ENCODE measurements at regions not wholly inside any gene's neighbourhood (a gene's known extent, or its start where the extent isn't known, plus 50 kb on each side); places are given as distances from the start of the nearest gene placed in this dataset.

DNA sequence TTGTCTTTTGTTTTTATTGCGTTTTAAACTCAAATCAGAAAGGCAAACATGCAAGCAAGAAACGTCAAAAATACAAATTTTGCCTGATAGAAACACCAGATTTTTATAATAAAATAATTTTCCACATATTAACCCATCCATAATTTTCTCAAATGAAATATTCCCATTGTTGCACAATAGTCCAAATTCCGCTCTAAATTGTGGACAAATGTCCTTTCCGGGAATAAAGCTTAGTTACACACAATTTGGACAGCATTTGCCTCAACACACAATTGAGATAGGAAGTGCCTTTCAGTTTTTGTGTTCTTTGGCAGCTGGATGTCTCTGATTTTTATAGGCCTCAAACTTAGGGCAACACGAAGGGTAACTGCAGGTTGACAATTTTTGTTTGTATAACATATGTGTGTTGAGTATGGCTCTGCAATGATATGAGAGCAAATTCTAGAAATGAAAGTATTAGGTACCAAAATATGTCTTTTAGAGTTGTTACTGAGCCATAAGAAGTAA, 105.8 kb downstream of the DIO2 start (continued):
- TF ChIP-seq, protein P1, sequence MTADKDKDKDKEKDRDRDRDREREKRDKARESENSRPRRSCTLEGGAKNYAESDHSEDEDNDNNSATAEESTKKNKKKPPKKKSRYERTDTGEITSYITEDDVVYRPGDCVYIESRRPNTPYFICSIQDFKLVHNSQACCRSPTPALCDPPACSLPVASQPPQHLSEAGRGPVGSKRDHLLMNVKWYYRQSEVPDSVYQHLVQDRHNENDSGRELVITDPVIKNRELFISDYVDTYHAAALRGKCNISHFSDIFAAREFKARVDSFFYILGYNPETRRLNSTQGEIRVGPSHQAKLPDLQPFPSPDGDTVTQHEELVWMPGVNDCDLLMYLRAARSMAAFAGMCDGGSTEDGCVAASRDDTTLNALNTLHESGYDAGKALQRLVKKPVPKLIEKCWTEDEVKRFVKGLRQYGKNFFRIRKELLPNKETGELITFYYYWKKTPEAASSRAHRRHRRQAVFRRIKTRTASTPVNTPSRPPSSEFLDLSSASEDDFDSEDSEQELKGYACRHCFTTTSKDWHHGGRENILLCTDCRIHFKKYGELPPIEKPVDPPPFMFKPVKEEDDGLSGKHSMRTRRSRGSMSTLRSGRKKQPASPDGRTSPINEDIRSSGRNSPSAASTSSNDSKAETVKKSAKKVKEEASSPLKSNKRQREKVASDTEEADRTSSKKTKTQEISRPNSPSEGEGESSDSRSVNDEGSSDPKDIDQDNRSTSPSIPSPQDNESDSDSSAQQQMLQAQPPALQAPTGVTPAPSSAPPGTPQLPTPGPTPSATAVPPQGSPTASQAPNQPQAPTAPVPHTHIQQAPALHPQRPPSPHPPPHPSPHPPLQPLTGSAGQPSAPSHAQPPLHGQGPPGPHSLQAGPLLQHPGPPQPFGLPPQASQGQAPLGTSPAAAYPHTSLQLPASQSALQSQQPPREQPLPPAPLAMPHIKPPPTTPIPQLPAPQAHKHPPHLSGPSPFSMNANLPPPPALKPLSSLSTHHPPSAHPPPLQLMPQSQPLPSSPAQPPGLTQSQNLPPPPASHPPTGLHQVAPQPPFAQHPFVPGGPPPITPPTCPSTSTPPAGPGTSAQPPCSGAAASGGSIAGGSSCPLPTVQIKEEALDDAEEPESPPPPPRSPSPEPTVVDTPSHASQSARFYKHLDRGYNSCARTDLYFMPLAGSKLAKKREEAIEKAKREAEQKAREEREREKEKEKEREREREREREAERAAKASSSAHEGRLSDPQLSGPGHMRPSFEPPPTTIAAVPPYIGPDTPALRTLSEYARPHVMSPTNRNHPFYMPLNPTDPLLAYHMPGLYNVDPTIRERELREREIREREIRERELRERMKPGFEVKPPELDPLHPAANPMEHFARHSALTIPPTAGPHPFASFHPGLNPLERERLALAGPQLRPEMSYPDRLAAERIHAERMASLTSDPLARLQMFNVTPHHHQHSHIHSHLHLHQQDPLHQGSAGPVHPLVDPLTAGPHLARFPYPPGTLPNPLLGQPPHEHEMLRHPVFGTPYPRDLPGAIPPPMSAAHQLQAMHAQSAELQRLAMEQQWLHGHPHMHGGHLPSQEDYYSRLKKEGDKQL (CRISPR knock-in tag; IDR thresholded peaks at IDR 0.05; ENCODE audit: borderline replicate concordance), result no peak
- no peak for TF ChIP-seq ZNF253 (CRISPR knock-in tag; conservative IDR thresholded peaks at IDR 0.05)
- TF ChIP-seq, protein P2, sequence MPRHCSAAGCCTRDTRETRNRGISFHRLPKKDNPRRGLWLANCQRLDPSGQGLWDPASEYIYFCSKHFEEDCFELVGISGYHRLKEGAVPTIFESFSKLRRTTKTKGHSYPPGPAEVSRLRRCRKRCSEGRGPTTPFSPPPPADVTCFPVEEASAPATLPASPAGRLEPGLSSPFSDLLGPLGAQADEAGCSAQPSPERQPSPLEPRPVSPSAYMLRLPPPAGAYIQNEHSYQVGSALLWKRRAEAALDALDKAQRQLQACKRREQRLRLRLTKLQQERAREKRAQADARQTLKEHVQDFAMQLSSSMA (CRISPR knock-in tag; IDR thresholded peaks at IDR 0.05), result no peak
- TF ChIP-seq, protein P3, sequence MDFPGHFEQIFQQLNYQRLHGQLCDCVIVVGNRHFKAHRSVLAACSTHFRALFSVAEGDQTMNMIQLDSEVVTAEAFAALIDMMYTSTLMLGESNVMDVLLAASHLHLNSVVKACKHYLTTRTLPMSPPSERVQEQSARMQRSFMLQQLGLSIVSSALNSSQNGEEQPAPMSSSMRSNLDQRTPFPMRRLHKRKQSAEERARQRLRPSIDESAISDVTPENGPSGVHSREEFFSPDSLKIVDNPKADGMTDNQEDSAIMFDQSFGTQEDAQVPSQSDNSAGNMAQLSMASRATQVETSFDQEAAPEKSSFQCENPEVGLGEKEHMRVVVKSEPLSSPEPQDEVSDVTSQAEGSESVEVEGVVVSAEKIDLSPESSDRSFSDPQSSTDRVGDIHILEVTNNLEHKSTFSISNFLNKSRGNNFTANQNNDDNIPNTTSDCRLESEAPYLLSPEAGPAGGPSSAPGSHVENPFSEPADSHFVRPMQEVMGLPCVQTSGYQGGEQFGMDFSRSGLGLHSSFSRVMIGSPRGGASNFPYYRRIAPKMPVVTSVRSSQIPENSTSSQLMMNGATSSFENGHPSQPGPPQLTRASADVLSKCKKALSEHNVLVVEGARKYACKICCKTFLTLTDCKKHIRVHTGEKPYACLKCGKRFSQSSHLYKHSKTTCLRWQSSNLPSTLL (IDR thresholded peaks at IDR 0.05), result no peak
- no peak for TF ChIP-seq ZNF57 (CRISPR knock-in tag; IDR thresholded peaks at IDR 0.05)
- TF ChIP-seq, protein P4, sequence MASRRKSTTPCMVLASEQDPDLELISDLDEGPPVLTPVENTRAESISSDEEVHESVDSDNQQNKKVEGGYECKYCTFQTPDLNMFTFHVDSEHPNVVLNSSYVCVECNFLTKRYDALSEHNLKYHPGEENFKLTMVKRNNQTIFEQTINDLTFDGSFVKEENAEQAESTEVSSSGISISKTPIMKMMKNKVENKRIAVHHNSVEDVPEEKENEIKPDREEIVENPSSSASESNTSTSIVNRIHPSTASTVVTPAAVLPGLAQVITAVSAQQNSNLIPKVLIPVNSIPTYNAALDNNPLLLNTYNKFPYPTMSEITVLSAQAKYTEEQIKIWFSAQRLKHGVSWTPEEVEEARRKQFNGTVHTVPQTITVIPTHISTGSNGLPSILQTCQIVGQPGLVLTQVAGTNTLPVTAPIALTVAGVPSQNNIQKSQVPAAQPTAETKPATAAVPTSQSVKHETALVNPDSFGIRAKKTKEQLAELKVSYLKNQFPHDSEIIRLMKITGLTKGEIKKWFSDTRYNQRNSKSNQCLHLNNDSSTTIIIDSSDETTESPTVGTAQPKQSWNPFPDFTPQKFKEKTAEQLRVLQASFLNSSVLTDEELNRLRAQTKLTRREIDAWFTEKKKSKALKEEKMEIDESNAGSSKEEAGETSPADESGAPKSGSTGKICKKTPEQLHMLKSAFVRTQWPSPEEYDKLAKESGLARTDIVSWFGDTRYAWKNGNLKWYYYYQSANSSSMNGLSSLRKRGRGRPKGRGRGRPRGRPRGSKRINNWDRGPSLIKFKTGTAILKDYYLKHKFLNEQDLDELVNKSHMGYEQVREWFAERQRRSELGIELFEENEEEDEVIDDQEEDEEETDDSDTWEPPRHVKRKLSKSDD (conservative IDR thresholded peaks at IDR 0.05; ENCODE audit: low read length), result no peak
- TF ChIP-seq POU5F1 (IDR thresholded peaks at IDR 0.05; ENCODE audit: borderline replicate concordance, low read depth, low read length, partially characterized antibody), result no peak
- TF ChIP-seq ZNF699 (CRISPR knock-in tag; IDR thresholded peaks at IDR 0.05; ENCODE audit: insufficient replicate concordance), result no peak
- TF ChIP-seq, protein P5, sequence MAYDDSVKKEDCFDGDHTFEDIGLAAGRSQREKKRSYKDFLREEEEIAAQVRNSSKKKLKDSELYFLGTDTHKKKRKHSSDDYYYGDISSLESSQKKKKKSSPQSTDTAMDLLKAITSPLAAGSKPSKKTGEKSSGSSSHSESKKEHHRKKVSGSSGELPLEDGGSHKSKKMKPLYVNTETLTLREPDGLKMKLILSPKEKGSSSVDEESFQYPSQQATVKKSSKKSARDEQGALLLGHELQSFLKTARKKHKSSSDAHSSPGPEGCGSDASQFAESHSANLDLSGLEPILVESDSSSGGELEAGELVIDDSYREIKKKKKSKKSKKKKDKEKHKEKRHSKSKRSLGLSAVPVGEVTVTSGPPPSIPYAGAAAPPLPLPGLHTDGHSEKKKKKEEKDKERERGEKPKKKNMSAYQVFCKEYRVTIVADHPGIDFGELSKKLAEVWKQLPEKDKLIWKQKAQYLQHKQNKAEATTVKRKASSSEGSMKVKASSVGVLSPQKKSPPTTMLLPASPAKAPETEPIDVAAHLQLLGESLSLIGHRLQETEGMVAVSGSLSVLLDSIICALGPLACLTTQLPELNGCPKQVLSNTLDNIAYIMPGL (CRISPR knock-in tag; IDR thresholded peaks at IDR 0.05), result no peak
- no peak for TF ChIP-seq PURB (CRISPR knock-in tag; IDR thresholded peaks at IDR 0.05; ENCODE audit: low read depth)
- TF ChIP-seq PHB (CRISPR knock-in tag; IDR thresholded peaks at IDR 0.05), result no peak
- TF ChIP-seq, protein P6, sequence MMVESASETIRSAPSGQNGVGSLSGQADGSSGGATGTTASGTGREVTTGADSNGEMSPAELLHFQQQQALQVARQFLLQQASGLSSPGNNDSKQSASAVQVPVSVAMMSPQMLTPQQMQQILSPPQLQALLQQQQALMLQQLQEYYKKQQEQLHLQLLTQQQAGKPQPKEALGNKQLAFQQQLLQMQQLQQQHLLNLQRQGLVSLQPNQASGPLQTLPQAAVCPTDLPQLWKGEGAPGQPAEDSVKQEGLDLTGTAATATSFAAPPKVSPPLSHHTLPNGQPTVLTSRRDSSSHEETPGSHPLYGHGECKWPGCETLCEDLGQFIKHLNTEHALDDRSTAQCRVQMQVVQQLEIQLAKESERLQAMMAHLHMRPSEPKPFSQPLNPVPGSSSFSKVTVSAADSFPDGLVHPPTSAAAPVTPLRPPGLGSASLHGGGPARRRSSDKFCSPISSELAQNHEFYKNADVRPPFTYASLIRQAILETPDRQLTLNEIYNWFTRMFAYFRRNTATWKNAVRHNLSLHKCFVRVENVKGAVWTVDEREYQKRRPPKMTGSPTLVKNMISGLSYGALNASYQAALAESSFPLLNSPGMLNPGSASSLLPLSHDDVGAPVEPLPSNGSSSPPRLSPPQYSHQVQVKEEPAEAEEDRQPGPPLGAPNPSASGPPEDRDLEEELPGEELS (CRISPR knock-in tag; IDR thresholded peaks at IDR 0.05; ENCODE audit: borderline replicate concordance), result no peak
- TF ChIP-seq RFX7 (CRISPR knock-in tag; IDR thresholded peaks at IDR 0.05), result no peak
